ENCODE measurements at regions not wholly inside any gene's neighbourhood (a gene's known extent, or its start where the extent isn't known, plus 50 kb on each side); places are given as distances from the start of the nearest gene placed in this dataset.

DNA sequence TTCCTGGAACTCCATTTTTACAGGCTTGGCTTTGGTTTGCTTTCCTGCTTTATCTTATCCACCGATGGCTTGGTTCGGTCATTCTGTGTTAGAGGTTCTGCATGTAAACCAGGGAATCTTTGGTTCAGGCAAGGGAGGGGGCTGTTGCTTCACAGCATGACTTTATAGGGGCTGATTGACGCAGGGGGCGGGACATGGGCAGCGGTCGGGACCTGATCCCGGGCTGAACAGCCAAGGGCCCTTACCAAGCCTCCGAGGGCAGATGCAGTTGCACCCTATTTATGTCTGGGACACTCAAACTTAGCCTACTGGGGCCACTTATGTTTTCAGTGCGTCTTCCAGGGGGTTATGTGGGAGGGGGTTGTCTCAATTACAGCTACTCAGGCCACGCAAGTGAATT is 312.4 kb downstream of the ZNF536 start:
- Mint-ChIP-seq H3K36me3 (ENCODE audit: low read depth) (no peaks in the 10 kb centered on the region), H3K27me3 (ENCODE audit: insufficient read depth, low read depth, poor library complexity) (peaks cover 6% of the 10 kb centered on the region), H3K27ac (no peak overlapping the region), H3K9me3 (no peaks in the 10 kb centered on the region; the same call in 2 of the 3 replicates), H3K4me1 (peaks cover 17% of the 10 kb centered on the region; the same call in 2 of the 3 replicates), H3K4me3 (no peak overlapping the region)
- Histone ChIP-seq H3K27me3 (ENCODE audit: insufficient read depth) (no peaks in the 10 kb centered on the region), H3F3A (replicated peaks; ENCODE audit: low read depth) (no peaks in the 10 kb centered on the region), H3K36me3 (ENCODE audit: insufficient read depth) (no peaks in the 10 kb centered on the region), H3K79me2 (replicated peaks; ENCODE audit: insufficient read depth) (no peaks in the 10 kb centered on the region), H3K4me1 (ENCODE audit: insufficient read depth) (peaks cover 17% of the 10 kb centered on the region; the same call in 1 of the 2 replicates), H3K27ac (ENCODE audit: low read depth) (no peak overlapping the region), H2AFZ (peak overlapping the region; percentile 92), H3K4me2 (no peak overlapping the region), H3K9me2 (ENCODE audit: insufficient read depth) (no peaks in the 10 kb centered on the region), H3K4me3 (no peak overlapping the region), H4K20me1 (replicated peaks; ENCODE audit: insufficient read depth) (no peaks in the 10 kb centered on the region)
- TF ChIP-seq, protein P1, sequence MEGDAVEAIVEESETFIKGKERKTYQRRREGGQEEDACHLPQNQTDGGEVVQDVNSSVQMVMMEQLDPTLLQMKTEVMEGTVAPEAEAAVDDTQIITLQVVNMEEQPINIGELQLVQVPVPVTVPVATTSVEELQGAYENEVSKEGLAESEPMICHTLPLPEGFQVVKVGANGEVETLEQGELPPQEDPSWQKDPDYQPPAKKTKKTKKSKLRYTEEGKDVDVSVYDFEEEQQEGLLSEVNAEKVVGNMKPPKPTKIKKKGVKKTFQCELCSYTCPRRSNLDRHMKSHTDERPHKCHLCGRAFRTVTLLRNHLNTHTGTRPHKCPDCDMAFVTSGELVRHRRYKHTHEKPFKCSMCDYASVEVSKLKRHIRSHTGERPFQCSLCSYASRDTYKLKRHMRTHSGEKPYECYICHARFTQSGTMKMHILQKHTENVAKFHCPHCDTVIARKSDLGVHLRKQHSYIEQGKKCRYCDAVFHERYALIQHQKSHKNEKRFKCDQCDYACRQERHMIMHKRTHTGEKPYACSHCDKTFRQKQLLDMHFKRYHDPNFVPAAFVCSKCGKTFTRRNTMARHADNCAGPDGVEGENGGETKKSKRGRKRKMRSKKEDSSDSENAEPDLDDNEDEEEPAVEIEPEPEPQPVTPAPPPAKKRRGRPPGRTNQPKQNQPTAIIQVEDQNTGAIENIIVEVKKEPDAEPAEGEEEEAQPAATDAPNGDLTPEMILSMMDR (conservative IDR thresholded peaks at IDR 0.05; ENCODE audit: low read depth in 2 of 2): 0 out of 4 replicates have a peak, but pooled peaks of 1 of the 2 experiments have one; percentile 3
- no peak for TF ChIP-seq NANOG (IDR thresholded peaks at IDR 0.05; ENCODE audit: borderline replicate concordance)
- DNase-seq (ENCODE audit: low spot score) (peak; percentile 24), ATAC-seq (no peak; the same call in 2 of the 3 replicates)

DNA sequence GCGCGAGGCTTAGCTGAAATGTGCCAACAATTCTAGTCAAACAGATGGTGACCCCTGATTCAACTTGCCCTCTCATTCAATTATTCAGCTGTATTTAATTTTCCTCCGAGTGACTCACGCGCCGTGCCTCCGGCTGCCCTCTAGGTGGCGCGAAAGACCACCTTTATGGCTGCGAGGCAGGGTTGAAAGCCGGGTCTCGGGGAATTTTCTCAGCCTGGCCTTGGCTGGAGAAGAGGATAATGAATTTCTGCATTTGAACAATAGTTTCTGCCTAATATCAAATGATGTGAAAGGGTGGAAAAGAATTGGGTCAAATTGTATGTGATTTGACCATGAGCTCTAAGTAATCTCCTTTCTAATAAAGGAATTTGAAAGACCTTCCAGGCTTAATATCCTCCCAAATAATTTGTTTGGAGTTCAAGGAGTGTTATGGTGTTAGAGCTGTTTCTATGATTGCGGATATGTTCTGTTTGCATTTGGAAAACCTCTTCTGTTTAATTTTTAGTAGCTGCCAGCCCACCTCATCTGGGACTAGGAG is 310.9 kb downstream of the ZNF536 start:
- Histone ChIP-seq H3F3A (replicated peaks; ENCODE audit: low read depth) (no peaks in the 10 kb centered on the region), H3K4me2 (no peak overlapping the region), H4K20me1 (replicated peaks; ENCODE audit: insufficient read depth) (no peaks in the 10 kb centered on the region), H3K79me2 (replicated peaks; ENCODE audit: insufficient read depth) (no peaks in the 10 kb centered on the region), H3K9me2 (ENCODE audit: insufficient read depth) (no peaks in the 10 kb centered on the region), H3K27ac (ENCODE audit: low read depth) (no peak overlapping the region), H3K36me3 (ENCODE audit: insufficient read depth) (no peaks in the 10 kb centered on the region), H3K4me1 (ENCODE audit: insufficient read depth) (peaks cover 15% of the 10 kb centered on the region; the same call in 1 of the 2 replicates), H3K4me3 (no peak overlapping the region), H2AFZ (no peak overlapping the region), H3K27me3 (ENCODE audit: insufficient read depth) (no peaks in the 10 kb centered on the region)
- no peaks in the 10 kb centered on the region; the same call in 2 of the 3 replicates for H3K9me3 Mint-ChIP-seq
- H3K4me1 Mint-ChIP-seq: peaks cover 14% of the 10 kb centered on the region; the same call in 2 of the 3 replicates
- DNase-seq (ENCODE audit: low spot score): peak; percentile 82
- H3K27ac Mint-ChIP-seq: no peak overlapping the region; the same call in 1 of the 2 replicates
- peaks cover 6% of the 10 kb centered on the region for H3K27me3 Mint-ChIP-seq (ENCODE audit: insufficient read depth, low read depth, poor library complexity)
- peak; percentile 79 for ATAC-seq
- no peak overlapping the region for H3K4me3 Mint-ChIP-seq
- no peaks in the 10 kb centered on the region for H3K36me3 Mint-ChIP-seq (ENCODE audit: low read depth)
- no peak for TF ChIP-seq POLR2AphosphoS5 (IDR thresholded peaks at IDR 0.05; ENCODE audit: low read depth)
- TF ChIP-seq, protein P1 (conservative IDR thresholded peaks at IDR 0.05; ENCODE audit: low read depth in 2 of 2): peak; percentile 89 to 99
